Medulla oblongata (tissue), 1 donor: ENCODE measurements at regions not wholly inside any gene's neighbourhood (a gene's known extent, or its start where the extent isn't known, plus 50 kb on each side); places are given as distances from the start of the nearest gene placed in this dataset.

Experiments used
- DNase-seq: peaks from one replicate; pipeline ENCODE4 v3.0.0-alpha.2; 2015; ENCODE audit errors: extremely low spot score

DNA sequence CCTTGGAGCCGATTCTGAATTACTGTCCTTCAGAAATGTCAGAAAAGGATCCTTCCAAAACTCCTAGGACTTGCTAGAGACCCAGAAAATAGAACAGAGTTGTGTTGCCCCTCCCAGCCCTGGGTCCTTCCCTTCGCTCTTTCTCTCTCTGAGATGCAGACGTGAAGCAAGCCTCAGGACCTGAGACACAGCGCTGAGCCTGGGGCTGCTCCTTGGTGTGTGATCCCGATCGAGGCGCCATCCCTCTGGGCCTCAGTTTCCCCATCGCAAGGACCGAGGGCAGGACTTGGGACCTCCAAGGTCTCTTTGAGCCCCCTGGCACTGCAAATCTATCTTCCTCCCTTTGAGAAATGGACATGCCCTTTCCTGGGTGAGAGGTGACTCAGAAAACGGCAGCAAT, 533.5 kb downstream of the TBC1D22A start:
- DNase-seq: no peak

DNA sequence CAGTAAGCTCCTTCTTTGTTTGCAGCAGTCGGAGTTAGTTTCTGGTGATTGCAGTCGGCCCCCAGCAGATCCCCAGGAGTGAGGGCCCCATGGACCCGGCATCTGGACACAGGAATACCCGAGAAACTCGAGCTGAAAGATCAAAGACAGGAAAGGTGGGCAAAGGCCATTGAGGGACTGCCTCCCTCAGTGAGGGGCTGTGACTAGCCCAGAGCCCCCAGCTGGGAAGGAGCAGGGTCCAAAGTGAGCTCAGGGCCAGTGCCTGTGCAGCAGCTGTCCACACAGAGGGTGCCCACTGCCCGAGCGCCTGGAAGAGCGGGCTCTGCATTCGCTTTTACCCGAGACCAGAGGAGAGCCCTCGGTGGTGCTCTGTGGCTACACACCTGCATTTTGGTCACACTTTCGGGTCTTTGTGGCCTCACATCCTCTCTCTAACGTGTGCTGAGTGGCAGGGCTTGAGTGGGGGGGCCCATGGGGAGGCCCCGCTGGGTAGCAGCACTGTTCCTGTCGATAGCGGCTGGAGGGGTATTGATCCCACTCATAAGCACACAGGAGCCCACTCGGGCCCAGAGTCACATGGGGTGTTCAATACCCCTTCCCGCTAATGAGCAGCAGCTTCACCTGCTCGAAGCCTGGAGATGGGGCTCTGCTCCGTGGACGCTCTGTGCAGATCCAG, 532.9 kb downstream of the TBC1D22A start:
- DNase-seq: no peak

DNA sequence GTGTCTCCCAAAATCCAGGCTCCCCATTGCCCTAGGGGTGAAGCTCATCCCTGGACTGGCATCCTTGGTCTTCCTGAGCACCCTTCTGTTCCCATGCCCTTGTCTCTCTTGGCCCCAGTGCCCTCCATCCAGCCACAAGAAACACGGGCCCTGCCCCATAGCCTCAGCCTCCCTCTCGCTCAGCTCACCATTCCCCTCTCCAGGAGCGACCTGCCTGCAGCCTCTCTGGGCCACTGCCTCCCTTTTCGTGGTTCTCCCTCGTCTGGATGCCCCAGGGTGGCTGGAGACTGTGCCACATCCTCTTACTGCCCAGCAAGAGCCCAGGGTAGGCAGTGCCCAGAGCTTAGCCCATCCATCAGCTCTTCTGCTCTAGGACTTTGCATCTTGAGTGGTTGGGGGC, 532.1 kb downstream of the TBC1D22A start:
- no peak for DNase-seq

DNA sequence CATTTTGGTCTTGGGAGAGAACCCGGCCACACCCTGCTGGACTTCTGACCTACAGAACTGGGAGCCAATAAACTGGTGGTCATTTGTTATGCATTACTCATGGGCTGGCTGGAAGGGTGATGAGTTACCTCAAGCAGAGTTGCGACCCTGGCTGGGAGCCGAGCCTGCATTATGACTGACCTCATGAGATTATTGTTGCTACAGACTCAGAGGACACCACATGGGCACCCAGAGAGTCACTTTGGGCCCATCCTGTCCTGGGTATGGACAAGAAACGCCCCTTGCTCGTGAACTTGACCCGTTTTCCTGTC, 531.7 kb downstream of the TBC1D22A start:
- DNase-seq: no peak

DNA sequence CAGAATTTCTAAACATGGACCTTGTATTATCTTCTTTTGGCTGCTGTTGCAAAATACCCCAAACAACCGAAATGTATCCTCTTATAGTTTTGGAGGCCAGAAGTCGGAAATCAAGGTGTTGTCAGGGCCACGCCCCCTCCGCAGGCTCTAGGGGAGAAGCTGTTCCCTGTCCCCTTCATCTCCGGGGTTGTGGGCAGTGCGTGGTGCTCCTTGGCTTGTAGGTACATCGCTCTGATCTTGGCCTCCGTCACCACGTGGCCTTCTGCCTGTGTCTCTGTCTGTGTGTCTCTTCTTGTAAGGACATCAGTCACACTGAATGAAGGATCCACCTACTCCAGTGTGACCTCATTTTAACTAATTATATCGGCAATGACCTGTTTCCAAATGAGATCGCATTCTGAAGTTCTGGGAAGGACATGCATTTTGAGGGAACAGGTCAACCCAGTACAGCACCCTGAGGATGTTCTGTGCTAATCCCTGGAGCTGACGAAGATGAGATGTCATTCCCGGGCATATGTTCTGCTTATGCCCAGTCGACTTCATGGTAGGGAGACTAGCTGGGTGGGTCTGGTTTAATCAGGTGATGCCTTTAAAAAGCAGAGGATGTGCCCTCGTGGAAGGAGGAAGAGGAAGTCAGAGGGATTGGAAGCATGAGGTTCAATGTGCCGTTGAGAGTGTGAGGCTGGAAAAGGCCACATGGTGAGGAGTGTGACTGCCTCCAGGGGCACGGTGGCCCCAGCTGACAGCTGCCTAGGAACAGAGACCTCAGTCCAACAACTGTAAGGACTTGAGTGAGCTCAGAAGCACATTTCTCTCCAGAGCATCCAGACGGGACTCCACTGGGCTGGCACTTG, 531.1 kb downstream of the TBC1D22A start:
- DNase-seq: no peak

DNA sequence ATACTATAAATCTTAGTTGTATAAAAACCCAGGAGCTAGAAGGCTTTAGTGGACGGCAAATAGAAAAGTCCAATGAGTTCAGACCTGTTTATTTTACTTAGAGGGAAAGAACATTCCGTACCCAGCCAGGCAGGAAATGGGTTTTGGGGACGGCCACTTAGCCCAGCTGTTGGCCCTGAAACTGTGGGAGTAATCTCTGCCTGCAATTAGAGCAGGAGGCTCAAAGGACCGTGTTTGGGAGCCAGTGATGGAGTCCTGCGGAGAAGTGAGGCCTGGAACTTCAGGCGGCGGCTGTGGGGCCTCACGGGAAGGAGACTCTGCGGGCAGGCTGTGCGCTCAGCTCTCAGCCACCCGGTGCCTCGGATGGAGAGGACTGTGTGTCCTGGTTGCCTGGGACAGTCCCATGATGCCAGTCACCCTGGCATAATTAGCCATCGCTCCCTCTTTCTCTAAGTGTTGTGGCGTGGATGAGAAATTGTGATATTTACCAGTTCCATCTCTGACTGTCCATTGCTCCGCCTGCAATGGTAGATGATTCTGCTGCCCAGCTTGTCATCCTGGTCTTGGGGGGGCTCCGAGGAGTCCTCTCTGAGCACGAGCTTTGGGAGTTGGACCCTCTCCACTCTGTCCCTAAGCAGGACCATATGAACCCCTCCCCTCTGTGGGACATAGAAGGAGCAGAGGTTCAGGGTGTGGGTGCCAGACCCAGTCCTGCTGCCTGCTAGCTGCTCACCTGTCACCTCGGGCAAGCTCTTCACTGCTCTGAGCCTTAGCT, 530.3 kb downstream of the TBC1D22A start:
- no peak for DNase-seq

DNA sequence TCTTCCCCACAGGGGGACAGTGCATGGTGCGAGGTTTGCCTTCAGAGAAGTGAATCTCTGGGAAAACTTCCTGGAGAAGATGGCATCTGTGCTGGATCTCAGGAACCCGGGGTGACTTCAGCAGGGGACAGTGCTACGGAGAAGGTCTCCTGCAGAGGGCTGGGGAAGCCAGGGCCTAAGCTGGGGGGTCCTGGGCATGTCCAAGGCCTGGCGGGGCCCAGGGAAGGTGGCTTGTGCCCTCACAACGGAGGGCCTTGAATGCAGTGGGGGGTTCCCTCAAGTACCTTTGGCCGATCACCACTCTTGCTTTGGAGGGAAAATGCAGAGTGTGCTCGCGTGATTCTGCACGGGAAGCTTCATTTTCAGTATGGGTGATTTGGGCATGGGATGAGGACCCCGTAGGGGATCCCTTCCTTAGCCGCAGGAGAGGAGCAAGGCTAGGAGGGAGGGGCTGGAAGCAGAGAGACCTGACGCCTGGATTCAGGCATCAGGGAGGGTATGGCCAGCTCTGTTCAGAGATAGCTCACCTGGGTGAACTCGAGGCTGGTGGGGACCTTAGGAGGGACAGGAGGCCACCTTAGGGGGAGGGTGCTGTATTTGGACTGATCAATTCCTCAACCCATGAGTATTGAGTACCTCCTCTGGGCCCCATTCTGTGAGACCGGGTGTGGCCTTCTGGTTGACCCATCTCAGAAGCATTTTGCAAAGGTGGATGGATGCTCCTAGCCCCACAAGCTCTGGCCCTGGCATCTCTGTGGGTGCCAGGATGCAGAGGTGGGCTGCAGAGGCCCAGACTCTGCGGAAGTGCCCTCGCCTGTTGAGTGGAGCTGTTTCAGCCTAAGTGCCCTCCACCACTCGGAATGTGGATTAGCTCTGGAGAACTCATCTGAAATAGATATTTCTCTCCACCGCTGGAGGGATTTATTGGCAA, 529.4 kb downstream of the TBC1D22A start:
- DNase-seq: no peak

DNA sequence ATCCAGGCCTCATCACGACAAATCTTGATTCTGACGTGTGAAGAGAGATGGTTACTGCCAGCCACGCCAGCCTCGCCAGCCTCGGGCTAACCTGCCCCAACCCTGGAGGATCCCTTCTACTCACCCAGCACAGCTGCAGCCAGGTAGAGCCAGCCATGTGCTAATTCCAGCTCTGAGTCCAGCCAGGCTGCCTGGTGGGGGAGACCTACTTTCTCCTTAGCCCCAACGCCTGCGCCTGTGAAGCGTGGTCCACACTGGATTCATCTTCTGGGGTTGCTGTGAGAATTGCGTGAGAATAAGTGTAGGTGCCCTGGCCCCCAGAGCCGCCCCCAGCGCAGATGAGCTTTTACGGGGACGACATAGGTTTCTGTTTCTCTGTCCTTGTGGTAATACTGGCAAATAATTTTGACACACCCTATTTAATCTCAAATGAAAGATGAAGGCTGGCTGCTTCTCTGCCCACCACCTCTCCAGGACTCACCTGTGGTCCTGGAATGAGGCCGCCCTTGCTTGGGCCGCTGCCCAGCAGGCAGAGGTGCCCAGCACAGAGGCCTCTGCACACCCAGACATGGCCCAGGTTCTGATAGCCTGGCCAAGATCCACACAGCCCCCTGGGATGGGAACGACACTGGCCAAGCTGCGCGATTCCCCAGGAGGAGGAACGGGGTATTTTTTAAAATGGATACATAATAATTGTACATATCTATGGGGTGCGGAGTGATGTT, 528.4 kb downstream of the TBC1D22A start:
- no peak for DNase-seq

DNA sequence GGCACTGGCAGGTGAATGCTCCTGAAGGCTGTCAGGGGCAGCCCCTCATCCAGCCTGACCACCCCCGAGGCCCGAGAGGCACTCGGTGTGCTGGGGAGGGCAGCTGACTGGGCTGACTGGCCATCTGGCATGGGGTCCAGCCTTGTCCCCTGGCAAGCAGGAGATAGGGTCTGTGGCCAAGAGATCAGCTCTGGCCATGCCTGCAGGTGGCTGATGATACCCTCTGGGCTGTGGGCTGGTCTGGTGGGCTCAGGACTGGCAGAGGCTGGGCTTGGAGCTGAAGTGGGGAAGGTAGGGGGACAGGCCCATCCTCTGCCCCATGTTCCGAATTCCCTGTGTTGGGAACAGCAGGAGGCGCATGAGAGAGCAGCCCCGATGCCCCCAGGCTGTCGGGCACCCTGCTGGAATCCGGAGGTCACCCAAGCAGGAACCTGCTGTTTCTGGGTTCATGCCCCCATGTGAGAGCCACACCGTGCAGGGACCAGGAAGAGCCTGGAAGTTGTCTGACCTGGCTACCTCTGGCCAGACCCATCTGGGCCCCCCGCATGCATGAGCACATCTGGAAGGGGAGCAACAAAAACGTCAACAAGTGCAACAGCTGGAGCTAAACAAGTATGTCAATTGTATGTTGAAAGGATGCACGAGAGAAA, 527.0 kb downstream of the TBC1D22A start:
- DNase-seq: no peak

DNA sequence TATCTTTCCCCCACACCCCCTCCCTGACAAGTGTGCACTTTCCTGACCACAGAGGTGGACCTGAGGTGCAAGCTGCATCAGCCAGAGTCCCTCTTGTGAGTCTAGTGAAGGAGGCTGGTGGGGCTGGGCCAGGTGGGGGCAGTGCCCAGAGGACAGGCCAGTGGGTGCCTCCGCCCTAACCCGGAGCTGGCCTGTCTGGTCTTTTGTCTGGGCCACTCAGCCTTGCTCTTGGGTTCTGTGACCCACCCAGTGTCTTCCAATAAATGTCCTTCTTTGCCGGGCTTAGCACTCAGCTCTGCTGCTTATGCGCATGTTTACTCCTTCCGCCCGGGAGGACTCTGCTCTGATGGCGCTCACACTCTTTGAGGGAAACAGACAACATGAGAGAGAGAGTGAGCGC, 526.2 kb downstream of the TBC1D22A start:
- DNase-seq: no peak

DNA sequence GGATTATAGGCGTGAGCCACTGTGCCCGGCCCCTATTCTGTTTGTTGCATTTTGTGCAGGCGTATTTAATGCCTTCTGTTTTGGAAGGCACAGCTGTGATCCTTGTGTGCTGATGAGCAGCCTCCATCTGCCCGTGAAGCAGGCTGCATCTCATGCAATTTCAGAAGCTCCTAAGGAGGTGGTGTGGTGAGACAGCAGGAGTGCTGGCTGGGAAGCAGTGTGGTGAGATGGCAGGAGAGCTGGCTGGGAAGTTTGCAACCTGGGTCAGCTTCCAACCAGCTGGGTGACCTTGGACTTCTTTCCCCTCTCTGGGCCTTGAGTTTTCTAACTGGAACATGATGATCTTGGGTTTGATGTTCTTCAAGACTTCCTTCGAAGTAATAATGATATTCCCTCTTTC, 525.1 kb downstream of the TBC1D22A start:
- DNase-seq: no peak

DNA sequence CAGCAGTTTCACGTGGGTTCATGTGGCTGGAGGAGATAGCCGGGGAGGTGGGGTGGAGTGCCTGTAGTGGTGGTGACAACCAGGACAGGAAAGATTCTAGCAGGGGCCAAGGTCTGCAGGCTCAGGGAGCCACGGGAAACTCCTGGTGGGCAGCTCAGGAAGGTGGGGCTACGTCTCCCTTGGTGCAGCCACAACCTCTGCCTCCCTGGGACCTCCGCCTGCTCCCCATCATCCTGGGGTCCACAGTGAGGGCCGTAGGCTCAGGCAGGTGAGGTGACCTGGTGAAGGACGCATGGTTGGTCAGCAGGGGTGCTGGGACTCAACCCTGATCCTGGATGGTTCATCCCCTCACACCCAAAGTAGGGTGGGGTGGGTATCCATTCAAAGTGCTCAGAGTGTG, 524.1 kb downstream of the TBC1D22A start:
- DNase-seq: no peak

DNA sequence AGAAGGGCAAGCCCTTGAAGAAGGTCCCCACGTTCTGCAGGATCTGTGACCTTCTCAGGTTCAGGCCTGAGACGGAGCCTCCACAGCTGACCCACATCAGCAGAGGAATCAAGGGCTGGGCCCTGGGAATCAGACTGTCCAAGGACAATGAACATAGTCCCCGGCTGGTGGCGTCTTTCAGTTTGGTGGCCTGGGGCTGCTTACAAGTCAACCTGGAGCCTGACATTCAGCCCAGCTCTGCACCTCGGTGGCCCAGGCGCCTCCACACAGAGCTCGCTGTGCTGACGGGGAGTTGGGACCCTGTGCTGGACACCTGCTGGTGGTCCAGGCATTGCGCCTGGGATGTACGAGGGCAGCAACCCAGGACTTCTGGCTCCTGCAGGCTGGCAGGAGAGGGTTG, 523.5 kb downstream of the TBC1D22A start:
- no peak for DNase-seq

DNA sequence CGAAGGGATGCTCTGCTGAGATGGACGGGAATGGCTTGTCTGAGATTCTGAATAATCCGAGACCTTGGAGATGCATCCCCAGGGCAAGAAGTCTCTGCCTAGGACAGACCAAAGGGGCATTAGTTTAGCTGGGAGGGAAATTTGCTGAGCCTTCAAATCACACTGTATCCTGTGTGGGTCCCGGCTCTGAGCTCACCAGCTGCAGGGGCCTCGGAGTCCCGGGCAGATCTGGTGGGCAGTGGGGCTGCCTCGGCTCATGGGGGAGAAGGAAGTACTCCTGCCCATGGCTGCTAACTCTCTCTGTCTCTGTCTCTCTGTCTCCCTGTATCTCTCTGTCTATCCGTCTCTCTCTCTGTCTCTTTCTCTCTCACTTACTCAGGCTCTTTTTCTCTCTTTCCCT, 522.4 kb downstream of the TBC1D22A start:
- no peak for DNase-seq

DNA sequence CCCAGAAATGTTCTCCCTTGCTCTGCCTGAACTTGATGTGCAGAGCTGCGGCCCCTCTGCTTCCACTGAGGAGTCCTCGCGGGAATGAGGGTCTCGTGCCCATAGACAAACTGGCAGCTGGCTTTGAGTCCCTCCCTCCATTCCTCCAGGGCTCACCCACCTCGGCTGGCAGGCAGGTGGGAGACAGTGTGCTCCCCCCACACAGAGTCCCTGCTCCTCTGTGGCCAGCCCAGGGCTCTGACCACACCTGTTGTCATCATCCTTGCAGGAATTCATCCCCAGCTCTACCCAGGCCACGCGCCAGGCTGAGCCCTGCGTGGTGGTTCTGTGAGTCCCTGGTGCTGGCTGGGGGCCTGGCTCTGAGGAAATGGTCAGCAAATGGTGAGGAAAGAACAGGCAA, 521.9 kb downstream of the TBC1D22A start:
- DNase-seq: no peak

DNA sequence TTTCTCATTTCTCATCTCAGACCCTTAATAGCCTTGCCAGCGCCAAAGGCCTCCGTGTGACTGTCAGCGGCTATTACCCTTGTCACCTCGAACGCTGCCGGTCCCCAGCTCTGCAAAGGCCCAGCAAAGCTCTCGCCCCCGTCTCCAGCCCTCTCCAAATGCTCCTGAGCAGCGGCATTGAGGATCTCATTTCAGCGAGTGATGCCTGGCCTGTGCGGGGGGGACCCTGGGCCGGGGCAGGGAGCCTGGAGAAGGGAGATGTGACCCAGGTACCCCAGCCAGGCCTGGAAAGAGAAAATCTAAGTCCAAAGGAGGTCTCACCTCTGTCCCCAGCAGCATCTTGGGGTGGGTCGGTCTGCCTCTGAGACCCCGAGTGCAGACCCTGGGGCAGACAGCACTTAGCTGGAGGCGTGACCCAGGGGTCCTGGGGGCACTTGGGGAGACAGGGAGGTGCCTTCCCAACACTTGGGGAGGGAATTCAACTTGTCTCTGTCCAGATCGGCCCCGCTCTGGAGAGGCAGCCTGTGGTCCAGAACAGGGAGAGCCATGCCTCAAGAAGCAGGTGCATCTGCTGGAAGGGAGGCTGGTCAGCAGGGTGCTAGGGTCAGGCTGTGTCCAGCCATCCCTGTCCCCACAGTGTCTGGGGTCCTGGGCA, 521.3 kb downstream of the TBC1D22A start:
- no peak for DNase-seq

DNA sequence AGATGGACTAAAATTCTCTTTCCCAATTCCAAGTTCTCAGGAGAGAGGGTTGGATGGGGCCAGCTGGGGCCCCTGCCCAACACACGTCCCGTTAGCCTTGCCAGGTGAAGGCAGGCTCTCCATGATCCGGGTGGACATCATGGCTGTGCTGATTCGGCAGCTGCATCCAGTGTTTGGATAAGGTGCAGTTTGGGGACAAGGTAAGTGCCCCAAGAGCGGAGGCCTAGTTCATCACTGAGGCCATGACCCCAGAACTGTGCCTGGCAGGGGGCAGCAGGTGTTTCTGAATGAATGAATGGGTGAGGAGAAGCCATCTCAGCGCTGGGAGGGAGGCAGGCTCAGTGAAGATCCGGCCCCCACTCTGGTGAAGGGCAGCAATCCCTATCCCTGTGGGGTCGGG, 520.4 kb downstream of the TBC1D22A start:
- no peak for DNase-seq

DNA sequence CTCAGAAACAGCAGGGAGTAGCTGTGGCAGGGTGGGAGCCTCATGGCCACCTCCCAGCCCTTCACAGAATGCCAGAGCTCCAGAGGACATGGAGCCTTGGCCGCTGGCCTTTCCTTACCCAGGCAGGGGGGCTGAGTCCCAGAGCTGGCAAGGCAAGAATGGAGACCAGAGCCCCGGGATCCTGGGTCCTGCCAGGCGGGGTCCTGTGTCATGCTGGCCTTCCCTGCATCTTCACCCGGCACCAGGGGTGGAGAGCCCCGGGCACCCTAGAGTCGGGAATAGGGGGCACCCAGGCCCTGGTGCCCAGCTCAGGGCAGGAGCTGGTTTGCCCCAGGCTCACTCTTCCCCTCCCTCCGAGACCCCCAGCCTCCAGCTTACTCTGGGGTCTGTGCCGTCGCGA, 519.9 kb downstream of the TBC1D22A start:
- DNase-seq: no peak

DNA sequence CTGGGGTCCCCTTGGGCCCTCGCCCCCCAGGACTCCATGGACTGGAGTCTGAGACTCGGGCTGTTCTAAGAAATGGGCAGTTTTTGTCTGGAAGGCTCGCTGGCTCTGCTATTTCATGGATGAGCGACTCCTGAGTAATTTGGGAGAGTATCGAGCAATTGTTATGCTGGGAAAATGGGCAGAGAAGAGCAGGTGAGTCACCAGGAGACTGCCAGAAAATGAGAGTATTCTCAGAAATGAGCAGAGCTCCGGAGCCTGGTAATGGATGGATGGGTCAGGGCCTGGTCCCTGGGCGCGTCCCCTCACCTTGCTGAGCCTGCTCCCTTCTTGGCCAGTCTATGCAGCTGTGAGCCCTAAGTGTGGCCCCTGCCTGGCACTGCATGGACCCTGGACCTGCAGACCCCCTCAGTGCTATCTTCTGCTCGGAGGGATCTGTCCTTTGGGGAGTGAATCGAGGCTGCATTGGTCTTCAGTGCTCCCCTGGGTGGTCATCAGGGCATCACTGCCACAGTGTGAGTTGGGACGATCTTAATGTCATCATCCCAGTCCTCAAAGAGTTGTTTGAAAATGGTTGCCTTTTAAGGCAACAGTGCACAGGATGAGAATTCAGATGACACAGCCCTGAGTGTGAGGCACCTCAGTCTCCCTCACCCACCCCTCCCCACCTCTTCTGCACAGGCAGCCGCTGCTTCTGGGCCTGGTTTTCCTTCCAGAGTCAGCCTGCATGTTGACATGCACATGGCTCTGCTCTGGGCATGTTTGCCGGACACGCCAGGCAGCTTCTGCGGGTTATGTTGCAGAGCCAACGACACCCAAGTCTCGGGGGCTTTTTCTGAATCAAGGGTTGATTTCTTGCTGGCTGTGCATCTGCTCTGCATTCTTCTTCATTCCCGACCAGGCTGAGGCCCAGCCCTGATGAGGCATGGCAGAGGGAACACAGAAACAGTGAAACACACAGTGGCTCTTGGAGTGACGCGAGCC, 519.0 kb downstream of the TBC1D22A start:
- no peak for DNase-seq
